IPS DF 4.7 (cell line): ENCODE measurements at regions not wholly inside any gene's neighbourhood (a gene's known extent, or its start where the extent isn't known, plus 50 kb on each side); places are given as distances from the start of the nearest gene placed in this dataset.
"Not testable (repeated sequence)": the region's sequence is repeated elsewhere in the genome, so short reads cannot be mapped to it uniquely, and the experiment has no call there.

Experiments
- DNase-seq: peaks from one replicate; pipeline ENCODE4 v3.0.0-alpha.2; 2013; ENCODE audit warnings: low spot score; ENCODE audit errors: extremely low read depth

- no peak for DNase-seq
Observed at GRCh38 chr21:38613686-38614085, 115.4 kb upstream of the ERG start.

GRCh38 chr21:38614558-38614957 lies 116.3 kb upstream of the ERG start:
- no peak for DNase-seq

DNA sequence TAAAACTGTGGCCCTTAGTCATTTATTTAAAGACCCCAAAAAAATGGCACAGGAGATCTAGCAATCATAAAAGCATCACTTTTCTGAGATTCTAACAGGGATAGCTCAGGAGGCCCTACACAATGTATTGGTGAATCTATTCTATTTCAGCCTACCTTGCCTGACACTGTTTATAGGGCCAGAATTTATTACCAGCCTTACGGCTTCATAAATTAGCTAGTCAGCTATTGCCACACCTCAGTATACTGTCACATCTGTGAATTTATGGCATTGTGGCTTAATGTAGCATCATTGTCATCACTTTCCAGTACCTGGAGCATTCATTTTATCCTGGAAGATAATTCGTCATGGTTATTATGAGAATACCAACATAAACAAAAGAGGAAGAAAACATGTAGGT lies 121.2 kb upstream of the ERG start:
- DNase-seq: no peak

DNA sequence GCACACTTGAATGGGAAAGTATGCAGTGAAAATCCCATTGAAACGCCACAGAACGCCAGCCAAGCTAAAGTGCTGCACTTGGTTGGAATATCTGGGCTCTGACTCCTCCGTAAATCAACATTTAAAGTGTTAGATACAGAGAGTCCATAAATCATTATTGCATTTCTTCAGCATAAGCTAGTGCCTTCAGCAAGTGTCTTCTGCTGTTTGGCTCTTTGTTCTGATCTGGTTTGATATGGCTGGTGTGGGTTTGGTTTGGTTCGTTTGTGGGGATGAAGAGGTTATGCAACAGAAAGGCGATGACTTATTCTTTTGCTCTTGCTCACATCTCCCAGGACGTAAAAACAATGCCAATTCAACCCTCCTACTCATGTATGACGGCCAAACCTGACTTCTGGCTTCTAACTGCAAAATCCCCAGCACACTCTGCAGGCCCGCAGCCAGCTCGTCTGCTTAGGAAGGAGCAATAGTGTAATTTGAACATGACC lies 121.8 kb upstream of the ERG start:
- DNase-seq: no peak

DNA sequence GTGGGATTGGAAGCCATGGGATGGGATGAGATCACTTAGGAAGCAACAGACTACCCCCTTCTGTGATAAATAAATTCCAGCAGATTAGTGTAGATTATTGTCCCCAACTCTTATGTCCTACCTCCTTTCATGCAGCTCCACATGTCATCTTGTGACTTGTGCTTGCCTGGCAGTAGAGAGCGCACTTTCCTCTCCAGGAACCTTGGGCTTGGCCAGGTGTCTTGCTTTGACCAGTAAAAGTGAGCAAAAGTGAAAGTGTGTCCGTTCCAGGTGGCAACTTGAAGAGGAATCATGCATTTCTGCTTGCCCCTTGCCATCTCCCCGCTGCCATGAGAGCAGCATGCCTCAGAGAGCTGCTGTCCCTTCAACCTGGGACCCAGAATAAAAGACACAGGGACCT lies 122.9 kb upstream of the ERG start:
- DNase-seq: no peak

GRCh38 chr21:38622081-38622826 lies 124.0 kb upstream of the ERG start:
- DNase-seq: no peak

DNA sequence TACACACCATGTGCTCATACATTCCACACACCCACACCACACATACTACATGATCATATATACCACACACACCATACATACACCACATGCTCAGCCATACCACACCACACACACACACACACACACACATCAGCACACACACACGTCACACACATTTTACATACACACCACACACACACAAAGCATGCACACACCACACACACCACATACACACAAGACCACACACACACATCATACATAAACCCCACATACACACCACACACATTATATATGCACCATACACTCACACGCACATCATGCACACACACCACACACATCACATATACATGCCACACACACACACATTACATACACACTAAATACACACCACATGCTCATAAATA lies 124.5 kb upstream of the ERG start:
- no peak for DNase-seq

DNA sequence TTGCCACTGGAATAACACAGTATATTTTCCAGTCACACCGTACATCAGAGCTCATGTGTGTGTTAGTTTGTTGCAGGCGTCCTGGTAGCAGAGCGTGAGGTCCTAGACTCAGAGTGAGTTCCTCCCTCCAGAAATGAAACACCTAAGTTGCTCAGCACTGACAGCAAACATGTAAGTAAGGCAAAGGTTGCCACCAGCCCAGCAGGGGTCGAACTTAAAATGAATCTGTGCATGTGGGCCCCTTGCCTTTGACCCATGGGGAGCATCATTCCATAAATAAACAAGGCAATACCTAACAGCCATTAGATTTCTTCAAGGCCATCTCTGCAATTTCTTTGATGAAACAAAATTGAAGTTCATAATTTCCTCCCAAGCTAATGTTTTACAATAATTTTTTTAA lies 125.3 kb upstream of the ERG start:
- no peak for DNase-seq

- no peak for DNase-seq
Observed at GRCh38 chr21:38625000-38625399, 126.7 kb upstream of the ERG start.

GRCh38 chr21:38626306-38626705 lies 128.0 kb upstream of the ERG start:
- DNase-seq: no peak

DNA sequence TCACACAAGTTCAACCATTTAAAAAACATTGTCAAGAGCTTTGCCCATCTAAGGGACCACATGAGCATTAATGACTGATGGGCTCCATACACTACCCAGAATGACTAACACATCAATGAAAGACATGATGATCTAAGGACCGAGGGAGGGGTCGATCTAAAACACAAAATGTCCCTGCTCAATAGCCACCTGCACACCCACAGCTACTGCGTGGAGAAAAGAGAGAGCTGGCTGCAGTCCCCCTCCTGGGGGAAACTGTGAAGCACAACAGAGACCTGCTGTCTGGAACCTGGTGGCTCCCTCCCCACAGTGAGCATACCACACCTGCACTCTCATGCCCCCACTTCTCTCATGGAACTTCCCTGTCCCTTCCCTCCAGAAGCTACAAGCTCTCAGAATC lies 130.1 kb upstream of the ERG start:
- DNase-seq: no peak

DNA sequence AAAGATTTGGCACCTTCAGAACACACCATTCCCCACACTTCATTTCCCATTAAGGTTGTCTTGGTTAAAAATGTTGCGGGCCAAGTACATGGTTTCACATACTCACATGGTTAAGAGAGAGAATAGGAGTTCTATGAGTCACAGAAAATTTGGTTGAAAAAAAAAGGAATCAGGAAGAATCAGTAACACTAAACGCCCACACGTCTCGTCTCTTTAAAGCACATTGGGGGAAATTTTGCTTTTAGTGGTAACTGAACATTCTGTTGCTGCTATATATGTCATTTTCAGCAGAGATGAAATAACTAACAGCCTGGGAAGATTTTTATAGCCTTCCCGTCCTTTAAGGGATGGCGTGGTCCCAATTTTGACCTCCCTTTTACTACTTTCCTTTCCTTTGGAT lies 132.9 kb upstream of the ERG start:
- no peak for DNase-seq

GRCh38 chr21:38631676-38632075 lies 133.4 kb upstream of the ERG start:
- DNase-seq: no peak

- DNase-seq: no peak
Observed at GRCh38 chr21:38637161-38637560, 138.9 kb upstream of the ERG start.

DNA sequence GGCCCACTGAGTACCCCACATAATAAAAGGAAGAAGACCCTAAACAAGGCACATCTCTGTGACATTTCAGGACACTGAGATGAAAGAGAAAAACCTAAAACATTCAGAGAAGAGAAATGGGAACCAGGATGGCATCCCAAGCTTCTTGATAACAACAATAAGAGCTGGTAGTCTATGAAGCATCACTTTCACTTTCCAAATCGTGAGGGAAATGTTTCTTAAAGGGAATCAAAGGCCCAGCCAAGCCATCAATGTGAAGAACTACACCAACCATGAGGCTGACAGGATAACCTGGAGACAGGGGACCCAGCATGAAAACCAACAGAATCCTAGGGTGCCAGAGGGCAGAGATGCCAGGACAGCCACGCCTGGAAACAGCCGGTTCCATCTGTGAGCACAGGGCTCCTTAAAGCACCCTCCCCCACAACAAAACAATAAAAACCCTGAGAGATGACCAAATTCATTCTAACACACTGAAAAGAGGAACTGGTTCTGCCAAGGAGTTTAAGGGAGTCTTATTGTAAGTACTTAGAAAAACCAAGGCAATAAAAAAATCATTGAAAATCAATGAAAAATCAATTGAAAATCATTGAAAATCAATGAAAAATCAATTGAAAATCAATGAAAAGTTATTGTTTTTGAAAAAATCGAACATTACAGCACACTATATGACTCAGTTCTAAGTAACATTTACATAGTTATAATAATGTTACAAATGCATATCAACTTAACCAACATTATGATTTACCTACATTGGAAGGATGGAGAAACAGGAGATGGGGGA lies 141.5 kb upstream of the ERG start:
- no peak for DNase-seq

DNA sequence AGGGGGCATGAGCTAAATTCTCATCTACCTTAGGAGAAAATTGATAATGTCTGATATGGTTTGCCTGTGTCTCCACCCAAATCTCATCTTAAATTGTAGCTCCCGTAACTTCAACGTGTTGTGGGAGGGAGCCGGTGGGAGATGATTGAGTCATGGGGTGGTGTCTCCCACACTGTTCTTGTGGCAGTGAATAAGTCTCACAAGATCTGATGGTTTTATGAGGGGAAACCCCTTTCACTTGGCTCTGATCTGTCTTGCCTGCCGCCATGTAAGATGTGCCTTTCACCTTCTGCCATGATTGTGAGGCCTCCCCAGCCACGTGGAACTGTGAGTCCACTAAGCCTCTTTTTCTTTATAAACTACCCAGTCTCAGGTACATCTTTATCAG lies 142.1 kb upstream of the ERG start:
- not testable (repeated sequence) for DNase-seq

DNA sequence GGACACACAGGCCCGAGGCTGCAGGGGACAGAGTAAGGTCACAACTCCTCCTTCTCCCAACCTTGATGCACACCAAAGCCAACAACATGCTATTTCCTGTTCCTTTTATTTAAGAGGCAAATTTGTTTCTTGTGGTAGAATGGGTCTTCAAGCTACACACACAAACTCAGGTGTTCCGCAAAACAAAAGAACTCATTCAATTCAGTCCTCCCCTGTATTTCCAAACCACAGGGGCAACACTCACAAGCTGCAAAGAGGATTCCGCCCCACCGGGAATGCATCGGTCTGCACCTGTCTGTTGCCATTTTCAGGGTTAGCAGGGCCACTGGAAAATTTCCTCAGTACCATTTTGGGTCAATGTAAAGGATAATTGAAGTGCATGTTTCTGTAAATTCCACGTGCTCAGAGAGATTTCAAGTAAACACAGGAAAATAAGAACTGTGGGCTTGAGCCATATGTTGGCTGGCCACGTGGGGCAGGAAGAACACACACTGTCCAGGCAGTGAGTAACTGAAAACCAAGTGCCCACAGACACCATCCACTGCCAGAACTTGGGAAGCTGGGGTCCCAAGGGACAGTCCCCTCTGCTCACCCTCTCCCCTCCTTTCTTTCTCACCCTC lies 145.2 kb upstream of the ERG start:
- DNase-seq: no peak

- DNase-seq: no peak
Observed at GRCh38 chr21:38645282-38645681, 147.0 kb upstream of the ERG start.

DNA sequence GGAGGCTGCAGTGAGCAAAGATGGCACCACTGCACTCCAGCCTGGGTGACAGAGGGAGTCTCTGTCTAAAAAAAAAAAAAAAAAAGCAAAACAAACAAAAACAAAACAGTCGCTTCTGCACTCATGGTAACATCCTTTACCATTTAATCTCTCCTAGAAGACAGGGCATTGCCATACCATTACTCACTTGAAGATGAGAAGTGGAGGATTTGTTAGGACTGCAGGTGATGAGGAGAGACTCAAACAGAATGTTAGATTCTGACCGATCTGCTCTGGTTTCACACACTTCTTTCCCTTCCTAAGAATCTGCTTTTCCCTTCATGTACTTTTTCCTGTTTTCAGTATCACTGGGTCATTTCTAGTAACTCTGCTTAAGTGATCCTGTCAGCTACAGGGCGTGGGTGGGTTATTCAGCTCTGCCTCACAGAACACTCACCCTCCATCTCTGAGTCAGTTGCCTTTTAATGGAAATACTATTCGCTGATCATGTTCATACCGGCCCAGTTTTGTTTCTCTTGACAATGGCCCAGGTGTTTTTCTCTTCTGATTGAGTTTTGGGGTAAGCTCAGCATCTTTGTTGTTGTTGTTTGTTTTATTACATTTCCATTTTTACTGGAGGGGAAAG lies 148.0 kb upstream of the ERG start:
- DNase-seq: no peak

DNA sequence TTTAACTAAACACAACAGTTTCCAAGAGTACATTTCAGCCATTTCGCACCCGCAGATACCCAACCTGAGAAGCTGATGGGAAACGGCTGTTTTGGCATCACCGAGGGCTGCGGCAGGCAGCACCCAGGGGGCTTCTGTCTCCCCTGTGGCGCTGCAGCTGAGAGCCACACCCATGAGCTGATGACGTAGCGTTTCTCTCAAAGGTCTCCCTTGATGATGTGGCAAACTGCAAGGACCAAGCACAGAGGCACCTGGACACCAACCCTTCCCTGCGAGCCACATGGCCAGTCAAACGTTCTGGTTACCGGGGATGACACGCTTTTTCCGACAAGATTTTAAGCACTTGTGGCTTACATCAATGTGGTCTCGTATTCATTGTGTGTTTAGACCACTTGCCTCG lies 150.8 kb upstream of the ERG start:
- DNase-seq: no peak

DNA sequence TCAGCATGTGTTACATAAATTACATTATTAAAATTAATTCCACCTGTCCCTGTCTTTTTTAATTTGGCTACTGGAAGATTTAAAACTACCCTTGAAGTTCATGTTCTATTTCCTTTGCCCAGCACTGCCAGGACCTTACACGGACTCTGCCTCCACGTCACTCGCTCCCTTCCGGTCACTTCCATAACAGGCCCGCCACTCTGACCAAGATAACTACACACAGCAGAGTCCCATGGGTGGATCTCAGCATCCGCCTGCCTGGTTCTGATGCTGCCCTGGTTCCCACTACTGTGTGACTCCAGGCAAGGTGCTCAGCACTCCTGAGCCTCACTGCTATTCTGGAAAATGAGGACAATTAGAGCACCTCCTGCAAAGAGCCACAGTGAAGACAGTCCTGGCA lies 153.3 kb upstream of the ERG start:
- DNase-seq: no peak

DNA sequence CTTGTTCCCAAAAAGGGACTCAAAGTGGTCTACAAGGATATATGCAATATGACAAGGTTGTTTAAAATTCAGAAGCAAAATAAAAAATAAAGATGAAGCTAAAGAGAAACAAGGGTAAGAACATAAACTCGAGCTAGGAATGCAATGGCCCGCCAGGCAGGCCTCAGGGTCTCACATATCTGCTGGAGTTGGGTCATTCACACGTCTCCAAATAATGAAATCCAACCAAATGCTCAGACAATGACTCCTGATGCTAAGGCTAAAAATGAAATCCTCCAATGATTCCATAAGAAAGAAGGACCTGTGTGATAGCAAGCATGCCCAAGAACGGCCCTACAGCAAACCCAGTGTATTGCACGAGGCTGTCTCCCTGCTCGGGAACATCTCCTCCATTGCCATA lies 153.3 kb upstream of the ETS2 start:
- DNase-seq: no peak
